ENCODE measurements at regions not wholly inside any gene's neighbourhood (a gene's known extent, or its start where the extent isn't known, plus 50 kb on each side); places are given as distances from the start of the nearest gene placed in this dataset.
A peak's percentile ranks its signal among the peaks of the same experiment; 100 is the strongest.

DNA sequence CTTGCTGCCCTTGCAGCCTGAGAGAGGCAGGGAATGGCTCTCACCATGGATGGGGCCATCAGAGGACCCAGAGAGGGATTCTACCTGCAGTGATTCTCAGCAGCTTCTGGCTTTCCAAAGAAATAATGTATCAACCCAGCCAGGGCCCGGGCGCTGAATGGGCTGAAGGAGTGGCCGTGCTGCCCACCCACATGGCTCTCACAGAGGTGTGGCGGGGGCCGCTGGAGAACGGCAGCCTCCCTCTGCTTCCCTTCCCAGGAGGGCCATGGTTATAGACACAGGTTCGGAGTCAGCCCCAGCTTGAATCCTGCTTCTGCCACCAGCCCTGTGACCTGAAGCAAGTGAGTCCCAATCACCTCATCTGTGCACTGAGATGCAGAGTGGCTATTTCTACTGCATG, 82.7 kb downstream of the THAP12 start:
- DNase-seq: no peak

DNA sequence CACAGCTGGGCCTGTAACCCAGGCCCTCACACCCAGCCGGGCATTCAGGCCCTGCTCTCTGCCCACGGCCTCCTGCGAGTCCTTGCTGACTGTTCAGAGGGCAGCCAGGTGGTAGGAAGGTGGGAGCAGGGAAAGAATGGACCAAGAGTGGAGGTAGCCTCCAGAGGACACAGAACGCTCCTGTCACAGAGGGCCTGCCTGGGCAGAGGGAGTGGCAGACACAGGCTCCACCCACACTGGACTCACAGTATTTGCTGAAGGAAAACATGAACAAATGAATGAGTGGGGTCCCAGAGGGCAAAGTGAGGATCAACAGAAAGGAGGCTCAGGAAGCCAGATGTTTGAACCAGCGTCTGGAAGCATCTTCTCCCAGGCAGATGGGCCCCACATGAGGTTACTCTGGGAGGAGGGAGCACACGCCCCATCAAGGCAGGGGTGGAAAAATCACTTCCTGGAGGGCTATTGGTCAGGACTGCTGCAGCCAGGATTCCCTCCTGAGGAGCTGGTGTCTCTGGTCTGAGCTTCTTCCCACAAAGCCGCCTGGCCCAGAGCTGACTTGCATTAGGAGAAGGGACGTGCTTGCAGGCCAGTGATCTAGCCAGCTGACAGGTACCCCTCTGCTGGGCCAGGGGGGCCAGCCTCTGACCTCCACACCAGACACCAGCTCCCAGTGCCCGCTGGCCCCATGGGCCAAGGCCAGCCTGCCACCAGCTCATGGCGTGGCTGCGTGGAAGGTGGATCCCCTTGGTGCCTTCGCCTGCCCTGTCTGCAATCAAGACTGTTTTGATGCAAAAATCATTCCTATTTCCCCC, 84.0 kb downstream of the THAP12 start:
- no peak for DNase-seq

DNA sequence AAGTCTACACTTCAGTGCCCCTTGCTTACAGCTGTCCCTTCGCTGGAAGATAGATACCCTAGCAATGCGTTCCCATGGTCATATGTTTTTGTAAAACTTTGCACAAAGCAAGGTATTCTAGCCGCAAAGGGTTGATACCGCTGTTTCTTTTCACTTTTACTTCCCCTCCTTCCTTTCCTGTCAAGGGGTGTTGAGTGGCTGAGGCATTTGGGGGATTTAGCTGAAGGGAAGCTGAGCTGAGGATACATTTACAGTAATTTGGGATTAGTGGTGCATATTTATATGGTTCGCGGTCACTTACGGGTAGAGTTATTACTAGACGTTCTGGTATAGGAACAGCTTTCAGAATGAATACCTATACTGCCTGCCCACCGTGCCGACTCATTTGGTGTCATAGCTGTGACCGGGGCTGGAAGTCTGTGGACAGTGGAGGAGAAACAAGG, 86.9 kb upstream of the WNT11 start:
- DNase-seq: no peak

GRCh38 chr11:76292583-76293188, 86.4 kb upstream of the WNT11 start:
- DNase-seq: no peak

GRCh38 chr11:76291576-76292526, 85.5 kb upstream of the WNT11 start:
- DNase-seq: peak; percentile 22

DNA sequence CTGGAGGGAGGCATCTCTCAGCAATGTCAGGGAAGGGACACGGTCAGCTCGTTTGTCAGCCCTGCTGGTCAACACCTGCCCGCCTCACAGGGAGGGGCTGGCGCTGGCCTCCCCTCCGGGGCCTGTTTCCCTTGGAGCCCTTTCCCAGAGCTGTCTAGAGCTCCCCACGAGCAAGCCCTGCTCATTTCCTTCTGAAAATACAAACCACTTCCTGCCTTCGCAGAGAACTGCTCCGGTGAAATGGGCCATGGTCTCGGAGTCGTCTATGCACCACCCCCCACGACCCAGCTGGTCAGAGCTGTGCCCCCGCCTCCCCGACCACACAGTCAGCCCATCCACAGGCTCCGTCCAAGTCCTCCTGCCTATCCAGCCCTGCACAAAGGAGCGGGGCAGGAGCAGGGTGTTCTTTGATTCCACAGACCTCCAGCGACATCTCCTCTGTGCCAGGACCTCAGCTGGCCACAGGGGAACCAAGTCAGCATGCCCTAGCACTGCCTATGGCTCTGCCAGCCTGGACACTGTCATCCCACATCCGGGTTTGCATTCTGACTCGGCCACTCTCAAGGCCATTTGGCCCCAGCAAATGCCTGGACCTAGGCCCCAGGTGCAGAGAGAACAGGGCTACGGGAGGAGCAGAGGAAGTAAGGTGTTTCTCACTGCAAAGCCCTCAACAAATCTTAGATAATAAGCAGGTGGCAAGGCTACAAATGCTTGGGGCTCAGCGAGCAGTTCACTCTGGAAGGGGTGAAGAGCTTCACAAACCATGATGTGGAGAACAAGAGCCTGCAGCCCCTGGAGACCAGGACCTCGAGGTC, 82.1 kb upstream of the WNT11 start:
- DNase-seq: no peak

GRCh38 chr11:76287227-76287626, 80.9 kb upstream of the WNT11 start:
- DNase-seq: no peak

DNA sequence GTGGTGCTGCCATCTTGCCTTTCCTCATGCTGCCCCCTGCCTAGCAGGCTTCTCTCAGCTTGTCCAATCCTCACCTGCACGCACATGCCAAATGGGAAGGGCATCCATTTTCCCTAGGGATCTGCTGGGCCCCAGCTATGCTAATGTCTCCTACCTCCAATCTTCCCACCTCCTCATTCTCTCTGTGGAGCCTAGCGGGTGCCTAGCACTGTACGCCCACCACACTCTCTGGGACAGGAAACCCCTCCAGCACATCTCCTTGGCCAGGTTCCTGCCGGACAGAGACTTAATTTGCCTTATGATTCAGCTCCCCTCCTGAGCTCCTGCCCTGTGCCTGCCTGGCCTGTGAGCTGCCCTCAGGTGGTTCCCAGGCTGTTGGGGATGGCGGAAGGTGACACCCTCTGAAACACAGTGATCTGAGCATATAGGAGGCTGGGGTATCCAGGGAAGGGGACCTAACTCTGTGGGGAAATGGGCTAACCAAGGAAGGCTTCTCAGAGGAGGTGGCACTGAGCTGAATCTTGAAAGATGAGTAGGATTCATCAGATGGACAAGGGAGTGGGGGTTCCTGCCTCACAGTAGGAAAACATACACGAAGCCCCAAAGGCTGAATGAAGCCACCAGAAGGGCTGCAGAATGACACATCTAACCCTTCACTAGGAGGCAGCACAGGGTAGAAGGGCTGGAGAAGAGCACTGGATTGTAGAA, 79.2 kb upstream of the WNT11 start:
- DNase-seq: no peak

- DNase-seq: no peak
Observed at GRCh38 chr11:76284161-76284560, 77.9 kb upstream of the WNT11 start.

- no peak for DNase-seq
Observed at GRCh38 chr11:76282811-76283595, 76.7 kb upstream of the WNT11 start.

GRCh38 chr11:76282172-76282571, 75.9 kb upstream of the WNT11 start:
- DNase-seq: no peak

DNA sequence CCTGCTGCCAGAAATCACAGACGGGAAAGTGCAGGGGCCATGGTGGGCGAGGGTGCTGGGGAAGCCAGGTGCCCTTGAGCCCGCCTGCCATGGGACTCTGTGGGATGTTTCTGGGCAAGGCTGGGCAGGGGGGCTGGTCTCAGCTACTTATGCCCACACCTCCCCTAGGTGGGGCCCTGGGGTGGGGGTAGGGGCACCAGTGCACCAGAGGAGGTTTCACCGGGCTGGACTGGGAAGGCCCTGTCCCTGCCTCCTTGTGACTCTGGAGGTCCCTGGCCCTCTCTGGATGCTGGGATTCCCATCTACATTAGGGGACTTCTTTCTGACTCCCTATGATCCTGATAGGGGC, 75.2 kb upstream of the WNT11 start:
- DNase-seq: no peak

DNA sequence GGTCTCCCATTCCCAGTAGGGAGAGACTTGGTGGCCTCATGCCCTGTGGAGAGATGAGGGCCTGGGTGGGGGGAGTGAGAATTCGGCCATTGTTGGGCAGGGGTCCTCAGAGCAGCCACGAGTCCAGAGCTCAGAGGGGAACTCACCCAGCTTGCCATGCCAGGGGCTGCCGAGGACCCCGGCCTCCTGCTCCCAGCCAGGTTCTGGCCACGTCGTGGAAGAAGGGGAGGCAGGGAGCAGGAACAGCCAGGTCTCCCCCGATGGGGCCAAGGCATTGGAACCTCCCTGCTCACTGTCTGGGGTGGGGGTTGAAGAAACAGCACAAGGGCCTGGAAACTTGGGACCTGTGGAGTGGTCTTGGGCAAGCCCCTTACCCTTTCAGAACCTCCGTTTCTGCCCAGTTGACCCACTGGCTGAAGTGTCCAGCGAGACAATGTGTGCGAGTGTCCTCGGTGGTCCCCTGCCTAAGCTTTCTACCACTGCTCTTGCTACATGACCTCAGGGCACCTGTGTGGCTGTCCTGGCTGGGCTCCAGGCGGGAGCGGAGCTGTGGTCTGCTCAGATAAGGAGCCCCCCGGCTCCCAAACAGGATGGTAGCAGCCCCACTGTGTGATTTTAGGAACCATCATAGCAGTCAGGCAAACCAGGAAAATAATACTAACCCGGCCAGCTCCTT, 74.7 kb upstream of the WNT11 start:
- DNase-seq: no peak

DNA sequence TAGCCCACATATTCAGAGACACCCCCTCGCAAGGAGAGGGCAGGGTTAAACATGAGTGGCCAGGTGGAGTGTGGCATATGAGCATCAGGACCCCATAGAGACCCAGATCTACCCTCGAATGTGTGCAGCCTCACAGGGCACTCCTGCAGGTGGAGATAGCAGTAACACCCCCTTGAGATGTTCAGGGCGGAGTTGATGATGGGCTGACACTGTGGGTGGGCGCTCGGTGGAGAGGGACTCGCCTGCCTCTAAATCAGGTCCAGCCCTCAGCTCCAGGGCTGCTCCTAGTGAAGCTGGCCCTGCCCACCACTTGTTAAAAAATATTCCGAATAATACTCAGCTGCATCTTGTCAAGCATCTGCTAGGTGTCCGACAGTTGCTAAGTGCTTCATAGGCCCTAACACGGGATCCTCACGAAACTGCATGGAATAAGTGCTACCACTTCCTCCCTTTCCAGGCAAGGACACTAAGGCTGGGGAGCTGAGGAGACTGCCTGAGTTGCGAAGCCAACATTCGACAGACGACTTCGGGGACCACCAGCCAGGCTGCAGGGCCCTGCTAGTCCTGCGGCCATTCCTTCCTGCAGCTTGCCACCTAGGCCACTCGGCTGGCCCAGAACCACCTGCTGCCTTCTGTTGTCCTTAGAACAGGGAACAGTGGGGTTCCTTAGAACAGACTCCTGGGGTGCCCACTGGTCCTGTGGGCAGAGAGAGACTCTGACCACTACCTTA, 74.0 kb upstream of the WNT11 start:
- DNase-seq: no peak

DNA sequence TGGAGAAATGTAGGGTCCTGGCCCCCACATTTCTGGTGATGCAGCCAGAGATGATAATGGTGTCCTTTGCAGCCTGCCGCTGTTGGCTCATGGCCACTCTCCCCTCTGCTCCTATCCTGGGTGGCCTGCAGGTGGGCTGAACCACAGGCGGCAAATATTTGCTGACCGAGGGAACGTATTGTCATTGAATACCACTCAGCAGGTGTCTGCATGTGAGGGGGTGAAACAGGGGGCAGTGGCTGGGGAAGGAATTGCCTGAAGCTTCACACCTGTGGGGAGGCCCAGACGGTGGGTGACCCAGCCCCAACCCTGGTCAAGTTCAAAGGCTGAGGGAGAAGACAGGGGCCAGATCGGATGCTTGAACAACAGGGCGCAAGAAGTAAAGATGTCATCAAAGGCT, 73.3 kb upstream of the WNT11 start:
- no peak for DNase-seq

GRCh38 chr11:76279038-76279437, 72.7 kb upstream of the WNT11 start:
- DNase-seq: no peak

GRCh38 chr11:76278526-76278925, 72.2 kb upstream of the WNT11 start:
- no peak for DNase-seq

- no peak for DNase-seq
Observed at GRCh38 chr11:76277298-76278175, 71.2 kb upstream of the WNT11 start.

DNA sequence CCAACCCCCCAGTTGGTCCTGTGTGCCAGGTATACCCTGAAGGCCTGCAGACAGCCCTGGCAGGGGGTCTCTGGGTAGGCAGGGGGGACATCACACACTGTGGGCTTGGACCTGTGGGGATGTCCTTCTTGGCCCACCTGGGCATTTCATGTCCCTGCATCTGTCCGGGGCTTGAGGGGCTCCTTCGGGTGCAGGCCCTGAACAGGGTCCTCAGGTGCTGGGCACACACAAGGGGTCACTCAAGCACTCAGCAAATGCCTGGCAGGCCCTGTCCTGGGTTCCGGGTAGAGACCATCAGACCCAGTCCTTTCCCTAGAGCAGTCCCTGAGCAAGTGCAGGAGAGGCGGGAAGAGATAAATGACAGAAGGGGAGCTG, 70.5 kb upstream of the WNT11 start:
- no peak for DNase-seq

Data from NCI-H748 treated with DMSO at 0.1 percent for 48 hours (cell line).